ENCODE measurements at regions not wholly inside any gene's neighbourhood (a gene's known extent, or its start where the extent isn't known, plus 50 kb on each side); places are given as distances from the start of the nearest gene placed in this dataset.

Small RNA genes lying in the stretch of these regions (small RNA-seq; reads per million reads assigned to genes)
- gene MIR7702, result 0 to 0.28 (median 0.09) reads per million in 4 donors
- 0.12 to 0.35 (median 0.28) reads per million in 4 donors for gene RNY4P18

Data from transverse colon (tissue), 4 donors.